HL-60 (cell line): ENCODE measurements at regions not wholly inside any gene's neighbourhood (a gene's known extent, or its start where the extent isn't known, plus 50 kb on each side); places are given as distances from the start of the nearest gene placed in this dataset.

Experiments
- CTCF ChIP-seq: IDR thresholded peaks from one replicate; pipeline ENCODE4 v1.5.1; 2011; ENCODE audit warnings: low read length, control low read depth, inconsistent platforms; ENCODE audit not compliant: insufficient read depth
- GABPA ChIP-seq: IDR thresholded peaks from 2 replicates; pipeline ENCODE4 v1.6.1; 2012; ENCODE audit warnings: low read depth
- POLR2AphosphoS5 ChIP-seq: IDR thresholded peaks from 2 replicates; pipeline ENCODE4 v1.6.1; 2012; ENCODE audit warnings: low read depth
- REST ChIP-seq: IDR thresholded peaks from 2 replicates; pipeline ENCODE4 v1.6.1; 2012; ENCODE audit warnings: low read depth; ENCODE audit not compliant: insufficient replicate concordance
- SPI1 ChIP-seq: IDR thresholded peaks from 2 replicates; pipeline ENCODE4 v1.6.1; 2012; ENCODE audit warnings: low read depth, mild to moderate bottlenecking, borderline replicate concordance

GRCh38 chr2:123521854-123522253 is 503.2 kb upstream of the CNTNAP5 start:
- TF ChIP-seq CTCF (no peak), POLR2AphosphoS5 (no peak), GABPA (no peak), REST (no peak), SPI1 (no peak)
